ENCODE measurements at regions not wholly inside any gene's neighbourhood (a gene's known extent, or its start where the extent isn't known, plus 50 kb on each side); places are given as distances from the start of the nearest gene placed in this dataset.

DNA sequence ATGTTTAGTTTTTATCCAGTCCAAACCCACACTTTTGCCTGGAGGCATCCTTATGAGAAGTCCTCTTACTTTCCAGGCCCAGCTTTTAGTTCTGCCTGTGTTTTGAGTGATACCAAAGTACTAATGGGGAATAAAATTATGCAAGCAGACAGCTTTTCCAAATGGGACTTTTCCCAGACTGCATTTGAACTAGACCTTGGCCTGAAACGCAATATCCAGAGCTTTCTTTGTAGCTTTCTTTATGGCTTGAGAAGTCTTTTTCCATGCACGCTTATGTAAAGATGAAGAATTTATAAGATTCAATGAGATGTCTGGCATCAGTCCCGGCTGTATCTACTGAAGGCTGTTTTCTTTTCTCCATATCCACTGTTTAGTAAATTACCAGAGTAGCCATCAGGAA is 236.6 kb upstream of the RAB4A start:
- no peak for TF ChIP-seq BHLHE40 (IDR thresholded peaks at IDR 0.05; ENCODE audit: borderline replicate concordance)
- TF ChIP-seq, protein P1, sequence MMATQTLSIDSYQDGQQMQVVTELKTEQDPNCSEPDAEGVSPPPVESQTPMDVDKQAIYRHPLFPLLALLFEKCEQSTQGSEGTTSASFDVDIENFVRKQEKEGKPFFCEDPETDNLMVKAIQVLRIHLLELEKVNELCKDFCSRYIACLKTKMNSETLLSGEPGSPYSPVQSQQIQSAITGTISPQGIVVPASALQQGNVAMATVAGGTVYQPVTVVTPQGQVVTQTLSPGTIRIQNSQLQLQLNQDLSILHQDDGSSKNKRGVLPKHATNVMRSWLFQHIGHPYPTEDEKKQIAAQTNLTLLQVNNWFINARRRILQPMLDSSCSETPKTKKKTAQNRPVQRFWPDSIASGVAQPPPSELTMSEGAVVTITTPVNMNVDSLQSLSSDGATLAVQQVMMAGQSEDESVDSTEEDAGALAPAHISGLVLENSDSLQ (IDR thresholded peaks at IDR 0.05), result no peak
